Activated B cell treated with CpG ODN at 0.5 μM for 24 hours (primary cell): ENCODE measurements at regions not wholly inside any gene's neighbourhood (a gene's known extent, or its start where the extent isn't known, plus 50 kb on each side); places are given as distances from the start of the nearest gene placed in this dataset.

Source experiments
- ATAC-seq: fragments of 200-7000 bp; cut with Tn5 transposase; one replicate; pipeline ENCODE4 v1.10.0; 2021; ENCODE audit warnings: low read depth, mild to moderate bottlenecking, moderate library complexity
- CTCF ChIA-PET: fragments of 350-600 bp; sonication (Branson Sonifier 250); formaldehyde crosslinking; loops from one replicate; lab custom pipeline; 2021; ENCODE audit warnings: antibody characterized with exemption; lab: Charles Lee
- POLR2A ChIA-PET: fragments of 350-600 bp; sonication (Branson Sonifier 250); formaldehyde crosslinking; loops from one replicate; lab custom pipeline; 2021; ENCODE audit warnings: antibody characterized with exemption; lab: Charles Lee
- DNase-seq: peaks from one replicate; pipeline ENCODE4 v3.0.0; 2022
- H3K27ac Mint-ChIP-seq: one replicate; pipeline ENCODE4 v1.8.0; 2020; ENCODE audit warnings: mixed read lengths
- H3K27me3 Mint-ChIP-seq: one replicate; pipeline ENCODE4 v1.8.0; 2021; ENCODE audit warnings: mixed read lengths
- H3K36me3 Mint-ChIP-seq: one replicate; pipeline ENCODE4 v1.8.0; 2021; ENCODE audit warnings: low read depth, mixed read lengths
- H3K4me1 Mint-ChIP-seq: one replicate; pipeline ENCODE4 v1.8.0; 2021; ENCODE audit warnings: mixed read lengths
- H3K4me3 Mint-ChIP-seq: one replicate; pipeline ENCODE4 v1.8.0; 2020; ENCODE audit warnings: mild to moderate bottlenecking, mixed read lengths
- H3K9me3 Mint-ChIP-seq: one replicate; pipeline ENCODE4 v1.8.0; 2020; ENCODE audit warnings: mixed read lengths
- intact Hi-C: fragments of 100-400 bp; cut with micrococcal nuclease; formaldehyde crosslinking; loops from one replicate; pipeline ENCODE4 v1.15.1; 2024
- TF ChIP-seq, protein P1 (sequence below): fragments of 200-600 bp; IDR thresholded peaks from one replicate; pipeline ENCODE4 v1.8.0; 2022; ENCODE audit warnings: antibody characterized with exemption, mild to moderate bottlenecking

DNA sequence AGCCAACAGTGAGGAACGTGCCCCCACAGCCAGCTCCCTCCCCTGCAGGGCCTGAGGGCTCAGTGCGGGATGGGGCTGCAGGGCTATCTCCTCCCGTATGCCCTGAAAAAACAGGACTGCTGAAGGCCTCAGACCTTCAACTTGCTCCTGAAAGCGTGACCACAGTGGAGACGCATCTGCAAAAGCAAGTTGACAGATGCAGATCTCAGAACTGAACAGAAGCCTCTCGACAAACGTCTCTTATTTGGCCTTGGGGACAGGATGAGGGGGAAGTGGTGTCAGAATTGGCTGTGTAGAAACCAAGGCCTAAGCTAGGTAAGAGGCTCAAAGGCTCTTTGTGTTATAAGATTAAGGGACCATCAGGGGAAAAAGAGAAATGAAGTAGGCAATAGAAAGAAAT lies 120.7 kb upstream of the SLC22A23 start:
- Mint-ChIP-seq H3K4me1 (no peaks in the 10 kb centered on the region), H3K27ac (no peak overlapping the region), H3K9me3 (no peaks in the 10 kb centered on the region), H3K4me3 (no peak overlapping the region), H3K27me3 (peaks cover 13% of the 10 kb centered on the region), H3K36me3 (no peaks in the 10 kb centered on the region)
- ATAC-seq: no peak
- CTCF ChIA-PET: no interaction called here
- POLR2A ChIA-PET: no interaction called here
- TF ChIP-seq, protein P1, sequence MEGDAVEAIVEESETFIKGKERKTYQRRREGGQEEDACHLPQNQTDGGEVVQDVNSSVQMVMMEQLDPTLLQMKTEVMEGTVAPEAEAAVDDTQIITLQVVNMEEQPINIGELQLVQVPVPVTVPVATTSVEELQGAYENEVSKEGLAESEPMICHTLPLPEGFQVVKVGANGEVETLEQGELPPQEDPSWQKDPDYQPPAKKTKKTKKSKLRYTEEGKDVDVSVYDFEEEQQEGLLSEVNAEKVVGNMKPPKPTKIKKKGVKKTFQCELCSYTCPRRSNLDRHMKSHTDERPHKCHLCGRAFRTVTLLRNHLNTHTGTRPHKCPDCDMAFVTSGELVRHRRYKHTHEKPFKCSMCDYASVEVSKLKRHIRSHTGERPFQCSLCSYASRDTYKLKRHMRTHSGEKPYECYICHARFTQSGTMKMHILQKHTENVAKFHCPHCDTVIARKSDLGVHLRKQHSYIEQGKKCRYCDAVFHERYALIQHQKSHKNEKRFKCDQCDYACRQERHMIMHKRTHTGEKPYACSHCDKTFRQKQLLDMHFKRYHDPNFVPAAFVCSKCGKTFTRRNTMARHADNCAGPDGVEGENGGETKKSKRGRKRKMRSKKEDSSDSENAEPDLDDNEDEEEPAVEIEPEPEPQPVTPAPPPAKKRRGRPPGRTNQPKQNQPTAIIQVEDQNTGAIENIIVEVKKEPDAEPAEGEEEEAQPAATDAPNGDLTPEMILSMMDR: no peak
- DNase-seq: no peak
- intact Hi-C loops: no loop called here

DNA sequence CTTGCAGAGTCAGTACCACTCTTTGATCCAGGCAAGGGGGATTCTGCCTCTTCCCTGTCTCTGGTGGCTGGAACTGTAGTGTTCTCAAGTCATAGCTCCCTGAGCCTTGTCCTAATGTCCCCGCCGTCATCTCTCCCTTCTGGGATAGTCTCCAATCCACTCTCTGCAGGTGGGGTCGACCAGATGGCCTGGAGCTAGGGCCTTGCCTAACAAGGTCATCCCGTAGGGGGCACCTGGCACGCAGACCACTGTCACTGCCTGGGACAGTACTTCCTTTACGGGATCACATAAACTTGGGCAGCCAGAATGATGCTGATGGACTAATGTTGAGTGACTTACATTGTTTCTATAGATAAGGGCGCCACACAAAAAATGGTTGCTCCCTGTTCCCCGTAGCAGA lies 118.9 kb upstream of the SLC22A23 start:
- no peaks in the 10 kb centered on the region for H3K9me3 Mint-ChIP-seq
- intact Hi-C loops: no loop called here
- POLR2A ChIA-PET: no interaction called here
- no peaks in the 10 kb centered on the region for H3K4me1 Mint-ChIP-seq
- no peak overlapping the region for H3K27ac Mint-ChIP-seq
- CTCF ChIA-PET: no interaction called here
- peaks cover 11% of the 10 kb centered on the region for H3K27me3 Mint-ChIP-seq
- ATAC-seq: no peak
- TF ChIP-seq, protein P1: no peak
- no peak for DNase-seq
- no peaks in the 10 kb centered on the region for H3K36me3 Mint-ChIP-seq
- no peak overlapping the region for H3K4me3 Mint-ChIP-seq

DNA sequence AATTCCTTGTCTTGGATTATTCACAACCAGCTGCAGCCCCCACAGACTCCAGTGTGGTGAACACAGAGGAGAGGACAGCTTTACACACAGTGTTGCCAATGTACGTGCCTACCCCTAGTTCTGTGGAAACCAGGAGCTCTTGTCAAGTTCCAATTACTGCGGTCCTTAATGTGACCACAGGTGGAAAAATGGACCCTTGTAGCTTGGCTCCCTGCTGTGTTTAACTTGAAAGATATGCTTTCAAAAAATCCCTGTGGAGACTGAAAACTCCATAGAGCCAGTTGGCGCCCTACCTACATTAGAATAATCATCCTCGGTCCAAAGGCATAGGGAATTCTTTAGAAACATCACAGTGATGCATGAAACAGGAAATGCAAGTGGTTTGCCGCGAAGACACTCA lies 118.3 kb upstream of the SLC22A23 start:
- TF ChIP-seq, protein P1: no peak
- no peak overlapping the region for H3K27ac Mint-ChIP-seq
- no peaks in the 10 kb centered on the region for H3K9me3 Mint-ChIP-seq
- H3K36me3 Mint-ChIP-seq: no peaks in the 10 kb centered on the region
- CTCF ChIA-PET: no interaction called here
- no peaks in the 10 kb centered on the region for H3K4me1 Mint-ChIP-seq
- ATAC-seq (no peak), DNase-seq (no peak)
- POLR2A ChIA-PET: no interaction called here
- no peak overlapping the region for H3K4me3 Mint-ChIP-seq
- peaks cover 14% of the 10 kb centered on the region for H3K27me3 Mint-ChIP-seq
- intact Hi-C loops: no loop called here

DNA sequence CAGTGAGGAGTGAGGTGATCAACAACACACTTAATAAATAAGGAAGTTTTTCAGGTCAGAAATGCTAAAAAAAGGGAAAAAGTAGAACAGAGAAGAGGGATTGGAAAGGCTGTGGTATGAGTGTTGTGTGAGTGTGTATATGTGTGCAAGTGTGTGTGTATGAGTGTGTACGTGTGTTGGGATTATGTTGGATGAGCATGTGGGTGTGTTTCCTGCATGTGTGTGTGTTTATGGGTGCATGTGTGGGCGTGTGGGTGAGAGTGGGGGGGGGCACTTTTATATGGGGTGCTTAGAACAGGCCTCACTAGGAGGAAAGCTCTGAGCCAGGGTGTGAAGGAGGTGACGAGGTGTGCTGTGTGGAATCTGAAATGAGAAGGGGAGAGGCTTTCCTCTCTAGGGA lies 116.8 kb upstream of the SLC22A23 start:
- no peaks in the 10 kb centered on the region for H3K4me1 Mint-ChIP-seq
- no peak overlapping the region for H3K27ac Mint-ChIP-seq
- TF ChIP-seq, protein P1: no peak

DNA sequence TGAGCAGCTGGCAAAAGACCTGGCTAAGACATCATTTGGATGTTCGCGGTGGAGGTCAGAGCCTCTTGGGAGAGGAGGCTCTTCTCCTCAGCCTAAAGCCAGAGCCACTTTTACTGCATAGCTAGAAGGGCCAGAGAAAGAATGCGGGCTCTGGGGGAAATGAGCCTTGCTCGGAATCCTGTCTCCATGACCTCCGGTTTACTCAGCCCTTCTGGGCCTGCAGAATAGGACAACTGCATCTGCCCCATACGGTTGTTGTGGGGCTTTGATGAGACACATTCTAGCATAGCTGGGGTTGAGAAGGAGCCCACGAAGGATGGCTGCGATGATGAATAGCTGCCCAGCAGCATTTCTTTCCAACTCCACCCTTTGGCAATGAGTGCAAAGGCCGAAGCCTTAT lies 115.0 kb upstream of the SLC22A23 start:
- POLR2A ChIA-PET: no interaction called here
- Mint-ChIP-seq H3K36me3 (no peaks in the 10 kb centered on the region), H3K27ac (no peak overlapping the region), H3K9me3 (no peaks in the 10 kb centered on the region), H3K4me1 (no peaks in the 10 kb centered on the region), H3K27me3 (peaks cover 13% of the 10 kb centered on the region), H3K4me3 (no peak overlapping the region)
- CTCF ChIA-PET: no interaction called here
- DNase-seq (no peak), ATAC-seq (no peak)
- intact Hi-C loops: no loop called here
- TF ChIP-seq, protein P1: no peak

More for the DNA sequence above, 116.8 kb upstream of the SLC22A23 start:
- DNase-seq (no peak), ATAC-seq (no peak)
- no peaks in the 10 kb centered on the region for H3K9me3 Mint-ChIP-seq
- CTCF ChIA-PET: no interaction called here
- H3K36me3 Mint-ChIP-seq: no peaks in the 10 kb centered on the region
- POLR2A ChIA-PET: no interaction called here
- intact Hi-C loops: no loop called here
- no peak overlapping the region for H3K4me3 Mint-ChIP-seq
- peaks cover 14% of the 10 kb centered on the region for H3K27me3 Mint-ChIP-seq
